ENCODE measurements at regions not wholly inside any gene's neighbourhood (a gene's known extent, or its start where the extent isn't known, plus 50 kb on each side); places are given as distances from the start of the nearest gene placed in this dataset.

- DNase-seq: no peak
Observed at GRCh38 chr5:124644582-124644981, 101.9 kb downstream of the ZNF608 start.

GRCh38 chr5:124644138-124644537 is 102.3 kb downstream of the ZNF608 start:
- DNase-seq: no peak

- no peak for DNase-seq
Observed at GRCh38 chr5:124643336-124643735, 103.1 kb downstream of the ZNF608 start.

GRCh38 chr5:124642151-124642550 is 104.3 kb downstream of the ZNF608 start:
- DNase-seq: no peak

GRCh38 chr5:124641154-124641792 is 105.2 kb downstream of the ZNF608 start:
- DNase-seq: peak; percentile 53

GRCh38 chr5:124639095-124639665 is 107.3 kb downstream of the ZNF608 start:
- no peak for DNase-seq

- no peak for DNase-seq
Observed at GRCh38 chr5:124637011-124637410, 109.4 kb downstream of the ZNF608 start.

- no peak for DNase-seq
Observed at GRCh38 chr5:124634741-124635323, 111.6 kb downstream of the ZNF608 start.

- DNase-seq: no peak
Observed at GRCh38 chr5:124634228-124634739, 112.2 kb downstream of the ZNF608 start.

GRCh38 chr5:124633209-124633608 is 113.2 kb downstream of the ZNF608 start:
- no peak for DNase-seq

- no peak for DNase-seq
Observed at GRCh38 chr5:124631874-124632550, 114.4 kb downstream of the ZNF608 start.

- DNase-seq: no peak
Observed at GRCh38 chr5:124630767-124631704, 115.4 kb downstream of the ZNF608 start.

GRCh38 chr5:124628721-124629596 is 117.5 kb downstream of the ZNF608 start:
- no peak for DNase-seq

GRCh38 chr5:124627815-124628595 is 118.4 kb downstream of the ZNF608 start:
- DNase-seq: no peak

GRCh38 chr5:124626053-124626452 is 120.4 kb downstream of the ZNF608 start:
- DNase-seq: no peak

GRCh38 chr5:124623265-124623664 is 123.2 kb downstream of the ZNF608 start:
- no peak for DNase-seq

- no peak for DNase-seq
Observed at GRCh38 chr5:124622851-124623250, 123.6 kb downstream of the ZNF608 start.

- DNase-seq: no peak
Observed at GRCh38 chr5:124621279-124621678, 125.2 kb downstream of the ZNF608 start.

- no peak for DNase-seq
Observed at GRCh38 chr5:124620743-124621142, 125.7 kb downstream of the ZNF608 start.

- no peak for DNase-seq
Observed at GRCh38 chr5:124619121-124619520, 127.3 kb downstream of the ZNF608 start.

GRCh38 chr5:124617787-124618186 is 128.7 kb downstream of the ZNF608 start:
- no peak for DNase-seq
